RWPE2 (cell line): ENCODE measurements at regions not wholly inside any gene's neighbourhood (a gene's known extent, or its start where the extent isn't known, plus 50 kb on each side); places are given as distances from the start of the nearest gene placed in this dataset.
"Not testable (repeated sequence)": the region's sequence is repeated elsewhere in the genome, so short reads cannot be mapped to it uniquely, and the experiment has no call there.

ENCODE experiments used
- ATAC-seq: fragments of 200-7000 bp; cut with Tn5 transposase; 3 replicates; pipeline ENCODE4 v1.9.1; 2021; ENCODE audit warnings: low read depth
- DNase-seq: peaks from one replicate; pipeline ENCODE4 v3.0.0-alpha.2; 2020; ENCODE audit warnings: low spot score
- H3K27ac ChIP-seq: fragments of 450-650 bp; 2 replicates; pipeline ENCODE4 v1.5.1; 2017; ENCODE audit warnings: mild to moderate bottlenecking; ENCODE audit not compliant: poor library complexity, severe bottlenecking
- H3K27me3 ChIP-seq: fragments of 250-450 bp; sonication (Bioruptor Pico); 2 replicates; pipeline ENCODE4 v1.5.1; 2021; ENCODE audit warnings: mild to moderate bottlenecking, moderate library complexity; ENCODE audit not compliant: insufficient read depth, poor library complexity, severe bottlenecking
- H3K36me3 ChIP-seq: fragments of 250-450 bp; sonication (Bioruptor Pico); 2 replicates; pipeline ENCODE4 v1.5.1; 2020; ENCODE audit warnings: low read depth, mild to moderate bottlenecking, moderate library complexity
- H3K4me1 ChIP-seq: fragments of 250-450 bp; sonication (Bioruptor Pico); 2 replicates; pipeline ENCODE4 v1.5.1; 2021; ENCODE audit warnings: mild to moderate bottlenecking, moderate library complexity; ENCODE audit not compliant: insufficient read depth, poor library complexity, severe bottlenecking
- H3K4me3 ChIP-seq: fragments of 250-450 bp; sonication (Bioruptor Pico); 2 replicates; pipeline ENCODE4 v1.5.1; 2021; ENCODE audit warnings: mild to moderate bottlenecking, moderate library complexity; ENCODE audit not compliant: severe bottlenecking
- H3K9me3 ChIP-seq: fragments of 250-450 bp; sonication (Bioruptor Pico); 2 replicates; pipeline ENCODE4 v1.5.1; 2021; ENCODE audit warnings: mild to moderate bottlenecking, moderate library complexity; ENCODE audit not compliant: severe bottlenecking
- TF ChIP-seq, protein P1 (sequence below): fragments of 450-650 bp; IDR thresholded peaks from one replicate; pipeline ENCODE4 v1.5.1; 2017; ENCODE audit warnings: mild to moderate bottlenecking, moderate library complexity; ENCODE audit not compliant: poor library complexity, severe bottlenecking

DNA sequence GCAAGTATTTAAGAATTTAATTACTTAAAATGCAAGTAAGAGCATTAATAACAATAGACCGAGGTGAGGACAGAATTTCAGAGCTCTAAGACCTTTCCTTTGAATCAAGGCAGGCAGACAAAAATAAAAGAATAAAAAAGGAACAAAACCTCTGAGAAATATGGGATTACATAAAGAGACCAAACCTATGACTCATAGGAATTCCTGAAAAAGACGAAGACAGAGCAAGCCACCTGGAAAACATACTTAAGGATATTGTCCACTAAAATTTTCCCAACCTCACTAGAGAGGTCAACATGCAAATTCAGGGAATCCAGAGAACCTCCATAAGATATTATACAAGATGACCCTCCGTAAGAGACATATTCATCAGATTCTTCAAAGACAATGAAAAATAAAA is 325.1 kb downstream of the AEBP2 start:
- no peak for ATAC-seq
- TF ChIP-seq, protein P1, sequence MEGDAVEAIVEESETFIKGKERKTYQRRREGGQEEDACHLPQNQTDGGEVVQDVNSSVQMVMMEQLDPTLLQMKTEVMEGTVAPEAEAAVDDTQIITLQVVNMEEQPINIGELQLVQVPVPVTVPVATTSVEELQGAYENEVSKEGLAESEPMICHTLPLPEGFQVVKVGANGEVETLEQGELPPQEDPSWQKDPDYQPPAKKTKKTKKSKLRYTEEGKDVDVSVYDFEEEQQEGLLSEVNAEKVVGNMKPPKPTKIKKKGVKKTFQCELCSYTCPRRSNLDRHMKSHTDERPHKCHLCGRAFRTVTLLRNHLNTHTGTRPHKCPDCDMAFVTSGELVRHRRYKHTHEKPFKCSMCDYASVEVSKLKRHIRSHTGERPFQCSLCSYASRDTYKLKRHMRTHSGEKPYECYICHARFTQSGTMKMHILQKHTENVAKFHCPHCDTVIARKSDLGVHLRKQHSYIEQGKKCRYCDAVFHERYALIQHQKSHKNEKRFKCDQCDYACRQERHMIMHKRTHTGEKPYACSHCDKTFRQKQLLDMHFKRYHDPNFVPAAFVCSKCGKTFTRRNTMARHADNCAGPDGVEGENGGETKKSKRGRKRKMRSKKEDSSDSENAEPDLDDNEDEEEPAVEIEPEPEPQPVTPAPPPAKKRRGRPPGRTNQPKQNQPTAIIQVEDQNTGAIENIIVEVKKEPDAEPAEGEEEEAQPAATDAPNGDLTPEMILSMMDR, result no peak
- no peaks in the 10 kb centered on the region for H3K27me3 ChIP-seq
- no peak overlapping the region for H3K27ac ChIP-seq
- H3K36me3 ChIP-seq, result no peaks in the 10 kb centered on the region
- H3K4me1 ChIP-seq, result no peaks in the 10 kb centered on the region
- no peak for DNase-seq
- H3K4me3 ChIP-seq, result no peak overlapping the region
- no peaks in the 10 kb centered on the region for H3K9me3 ChIP-seq

- H3K4me3 ChIP-seq, result no peak overlapping the region
- DNase-seq (no peak), ATAC-seq (no peak)
- H3K27ac ChIP-seq, result no peak overlapping the region
- H3K36me3 ChIP-seq, result no peaks in the 10 kb centered on the region
- H3K27me3 ChIP-seq, result no peaks in the 10 kb centered on the region
- TF ChIP-seq, protein P1, result no peak
- H3K9me3 ChIP-seq, result no peaks in the 10 kb centered on the region
- no peaks in the 10 kb centered on the region for H3K4me1 ChIP-seq
Measured at GRCh38 chr12:19771858-19772257, 332.6 kb downstream of the AEBP2 start.

DNA sequence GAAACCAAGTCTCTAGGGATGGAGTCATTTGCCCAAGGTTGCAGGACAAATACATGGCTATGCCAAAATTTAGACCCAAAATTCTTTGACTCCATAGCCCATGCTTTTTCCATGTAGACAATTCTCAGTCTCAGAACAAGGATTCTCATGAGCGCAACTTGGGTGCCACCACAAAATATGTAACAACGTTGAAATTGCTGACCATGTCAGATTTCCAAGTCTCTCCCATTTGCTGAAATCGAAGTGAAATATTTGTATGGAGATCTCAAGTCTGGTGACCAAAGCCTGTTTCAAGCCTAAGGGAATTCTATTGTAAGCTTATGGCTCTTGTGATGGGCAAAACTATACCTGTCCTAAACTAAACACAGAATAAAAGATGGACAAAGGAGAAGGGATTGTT is 333.5 kb downstream of the AEBP2 start:
- H3K27ac ChIP-seq, result no peak overlapping the region
- TF ChIP-seq, protein P1, result no peak
- H3K9me3 ChIP-seq, result no peaks in the 10 kb centered on the region
- H3K27me3 ChIP-seq, result no peaks in the 10 kb centered on the region
- no peaks in the 10 kb centered on the region for H3K36me3 ChIP-seq
- DNase-seq, result no peak
- H3K4me3 ChIP-seq, result no peak overlapping the region
- H3K4me1 ChIP-seq, result no peaks in the 10 kb centered on the region
- ATAC-seq, result no peak

GRCh38 chr12:19775241-19775640 is 335.9 kb downstream of the AEBP2 start:
- ATAC-seq (no peak), DNase-seq (no peak)
- Histone ChIP-seq H3K27me3 (no peaks in the 10 kb centered on the region), H3K36me3 (no peaks in the 10 kb centered on the region), H3K9me3 (no peaks in the 10 kb centered on the region), H3K27ac (no peak overlapping the region), H3K4me1 (no peaks in the 10 kb centered on the region), H3K4me3 (no peak overlapping the region)
- TF ChIP-seq, protein P1, result no peak

- not testable (repeated sequence) for H3K27ac ChIP-seq, DNase-seq, H3K27me3 ChIP-seq, H3K36me3 ChIP-seq, H3K9me3 ChIP-seq, H3K4me3 ChIP-seq, ATAC-seq, H3K4me1 ChIP-seq
Measured at GRCh38 chr12:19775976-19776375, 336.7 kb downstream of the AEBP2 start.
